Stromal cell of bone marrow (primary cell): ENCODE measurements at regions not wholly inside any gene's neighbourhood (a gene's known extent, or its start where the extent isn't known, plus 50 kb on each side); places are given as distances from the start of the nearest gene placed in this dataset.
"Not testable (repeated sequence)": the region's sequence is repeated elsewhere in the genome, so short reads cannot be mapped to it uniquely, and the experiment has no call there.

Experiments used
- DNase-seq: peaks from one replicate; pipeline ENCODE4 v3.0.0-alpha.2; 2012; ENCODE audit warnings: low read depth

GRCh38 chr13:103884101-103884723 is 818.0 kb upstream of the SLC10A2 start:
- no peak for DNase-seq

DNA sequence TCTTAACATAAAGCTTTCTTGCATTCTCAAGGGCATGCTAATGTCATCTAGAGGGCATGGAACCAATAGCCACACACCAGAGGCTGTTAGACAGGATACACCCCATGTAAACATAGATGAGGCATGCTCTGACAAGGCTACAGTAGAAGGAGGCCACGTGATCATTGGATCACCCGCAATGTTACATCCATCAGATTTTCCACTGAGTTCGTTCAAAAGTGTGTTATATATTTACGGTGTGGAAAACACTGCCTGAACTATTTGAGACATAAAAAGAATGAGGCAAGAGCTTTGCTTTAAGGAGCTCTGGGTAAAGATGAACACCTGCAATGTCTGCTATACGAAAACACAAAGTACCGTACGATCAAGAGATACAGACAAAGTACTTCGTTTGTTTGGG is 817.5 kb upstream of the SLC10A2 start:
- no peak for DNase-seq

- peak; percentile 72 for DNase-seq
These were observed 816.9 kb upstream of the SLC10A2 start for GRCh38 chr13:103883164-103883563.

DNA sequence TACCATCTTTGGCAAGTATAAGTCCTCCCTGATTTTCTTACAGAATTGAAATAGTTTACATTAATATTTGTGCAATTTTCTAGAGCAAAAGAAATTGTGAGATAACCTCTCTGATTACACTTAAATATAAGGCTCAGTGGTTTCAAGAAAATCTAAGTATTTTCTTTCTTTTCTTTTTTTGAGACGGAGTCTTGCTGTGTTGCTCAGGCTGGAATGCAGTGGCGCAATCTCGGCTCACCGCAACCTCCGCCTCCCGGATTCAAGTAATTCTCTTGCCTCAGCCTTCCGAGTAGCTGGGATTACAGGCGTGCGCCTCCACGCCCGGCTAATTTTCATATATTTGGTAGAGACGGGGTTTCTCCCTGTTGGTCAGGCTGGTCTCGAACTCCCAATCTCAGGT is 813.9 kb upstream of the SLC10A2 start:
- DNase-seq, result not testable (repeated sequence)

- DNase-seq, result no peak
These were observed 812.8 kb upstream of the SLC10A2 start for GRCh38 chr13:103878891-103879605.

DNA sequence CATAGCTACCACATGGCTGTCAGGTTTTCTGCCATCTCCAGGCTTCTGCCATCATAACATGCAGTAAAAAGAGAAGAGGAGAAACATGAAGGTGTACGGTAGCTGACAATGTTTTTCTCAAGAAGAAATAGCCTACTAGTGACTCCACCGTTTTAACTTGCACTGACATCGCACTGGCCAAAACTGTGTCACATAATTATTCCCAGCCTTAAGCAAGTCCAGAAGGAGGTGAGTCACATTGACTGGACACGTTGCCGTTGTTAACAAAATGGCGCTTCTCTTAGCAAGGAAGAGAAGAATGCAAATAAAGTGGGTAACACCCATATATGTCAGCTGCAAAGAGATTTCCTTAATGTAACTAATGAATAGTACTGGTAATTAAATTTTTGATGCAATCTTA is 810.4 kb upstream of the SLC10A2 start:
- no peak for DNase-seq

DNA sequence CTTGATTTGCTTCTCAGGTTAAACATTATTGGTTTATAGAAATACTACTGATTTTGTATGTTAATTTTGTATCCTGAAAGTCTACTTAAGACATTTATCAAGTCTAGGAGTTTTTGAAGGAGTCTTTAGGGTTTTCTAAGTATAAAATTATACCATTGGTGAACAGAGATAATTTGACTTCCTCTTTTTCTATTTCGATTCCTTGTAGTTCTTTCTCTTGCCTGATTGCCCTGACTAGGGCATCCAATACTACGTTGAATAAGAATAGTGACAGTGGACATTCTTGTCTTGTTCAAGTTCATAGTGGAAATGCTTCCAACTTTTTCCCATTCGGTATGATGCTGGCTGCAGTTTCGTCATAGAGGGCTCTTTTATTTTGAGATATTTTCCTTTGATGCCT is 807.5 kb upstream of the SLC10A2 start:
- DNase-seq, result no peak

- no peak for DNase-seq
These were observed 799.8 kb upstream of the SLC10A2 start for GRCh38 chr13:103866048-103866447.

- DNase-seq, result no peak
These were observed 796.3 kb upstream of the SLC10A2 start for GRCh38 chr13:103862525-103862924.

DNA sequence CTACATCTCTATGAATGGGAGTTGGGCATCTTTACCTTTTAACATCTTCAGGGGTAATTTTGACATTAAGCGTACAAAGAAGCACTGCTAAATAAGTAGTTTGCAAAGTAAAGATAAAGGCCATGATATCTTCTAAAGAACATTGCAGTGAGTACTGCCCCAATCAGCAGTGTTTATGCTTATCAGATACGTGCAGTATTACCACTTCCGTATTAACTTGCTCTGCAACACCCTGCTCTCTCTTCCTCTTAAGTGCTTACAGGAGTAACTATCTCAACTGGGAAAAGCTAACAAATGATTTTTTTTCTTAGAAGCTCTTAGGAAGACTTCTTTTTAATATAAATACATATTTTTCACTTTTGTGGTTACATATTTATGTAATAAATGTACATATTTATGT is 793.7 kb upstream of the SLC10A2 start:
- DNase-seq, result no peak

DNA sequence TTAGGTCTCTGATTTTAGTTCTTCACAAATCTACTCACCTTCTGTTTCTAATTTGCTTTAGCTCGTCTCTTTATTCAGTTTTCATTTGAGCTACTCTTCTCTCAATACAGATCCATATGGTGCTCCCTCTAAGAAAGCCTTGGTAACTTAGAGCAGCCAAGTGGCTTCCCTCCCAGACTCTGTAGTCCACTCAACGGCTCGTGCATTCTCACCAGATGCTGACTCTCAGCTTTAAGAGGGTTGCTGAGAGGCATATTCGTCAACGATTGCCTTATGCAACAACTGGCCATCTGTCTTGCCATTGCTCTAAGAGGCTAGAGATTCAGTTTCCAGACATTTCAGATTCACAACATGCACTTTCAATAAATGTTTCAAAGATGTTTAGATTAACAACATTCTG is 785.8 kb upstream of the SLC10A2 start:
- DNase-seq, result no peak

GRCh38 chr13:103844471-103844870 is 778.3 kb upstream of the SLC10A2 start:
- no peak for DNase-seq

GRCh38 chr13:103839460-103839859 is 773.2 kb upstream of the SLC10A2 start:
- DNase-seq, result no peak

DNA sequence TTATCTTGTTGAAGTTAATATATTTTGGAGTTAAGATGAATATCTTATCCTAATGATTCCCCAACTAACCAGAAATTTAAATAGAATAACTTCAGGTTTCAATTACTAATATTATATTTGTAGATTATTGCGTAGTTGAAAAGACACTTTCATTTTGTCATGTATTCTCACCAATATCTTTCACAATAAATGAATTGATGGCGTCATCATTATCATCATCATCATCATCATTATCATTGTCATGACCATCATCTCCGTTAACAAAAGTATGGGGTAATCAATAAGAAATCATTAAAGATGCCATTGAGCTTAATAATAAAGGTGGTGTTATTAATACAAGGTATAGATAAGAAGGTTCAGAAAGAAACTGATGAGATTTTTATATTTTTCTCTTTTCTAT is 768.8 kb upstream of the SLC10A2 start:
- no peak for DNase-seq

GRCh38 chr13:103833294-103833852 is 767.2 kb upstream of the SLC10A2 start:
- no peak for DNase-seq

GRCh38 chr13:103815619-103816018 is 749.4 kb upstream of the SLC10A2 start:
- no peak for DNase-seq

DNA sequence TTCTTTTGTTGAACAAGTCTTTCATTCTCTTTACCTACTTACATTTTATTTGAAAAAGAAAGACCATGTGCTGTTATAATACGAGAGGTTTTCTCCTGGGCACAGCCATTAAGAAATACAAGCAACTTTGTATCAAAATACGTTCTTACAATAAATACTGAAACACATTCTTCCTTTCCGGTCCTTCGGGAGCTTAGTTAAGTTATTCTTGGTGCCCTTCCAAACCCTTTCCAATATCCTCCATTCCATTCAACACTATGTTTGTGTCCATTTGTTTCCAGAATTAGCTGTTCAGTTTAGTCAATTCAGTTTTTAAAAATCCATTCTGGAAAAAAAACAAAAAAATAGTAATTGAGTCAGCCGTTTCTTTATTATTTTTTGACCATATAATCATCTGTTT is 746.8 kb upstream of the SLC10A2 start:
- DNase-seq, result peak; percentile 2

GRCh38 chr13:103812558-103812957 is 746.3 kb upstream of the SLC10A2 start:
- no peak for DNase-seq

DNA sequence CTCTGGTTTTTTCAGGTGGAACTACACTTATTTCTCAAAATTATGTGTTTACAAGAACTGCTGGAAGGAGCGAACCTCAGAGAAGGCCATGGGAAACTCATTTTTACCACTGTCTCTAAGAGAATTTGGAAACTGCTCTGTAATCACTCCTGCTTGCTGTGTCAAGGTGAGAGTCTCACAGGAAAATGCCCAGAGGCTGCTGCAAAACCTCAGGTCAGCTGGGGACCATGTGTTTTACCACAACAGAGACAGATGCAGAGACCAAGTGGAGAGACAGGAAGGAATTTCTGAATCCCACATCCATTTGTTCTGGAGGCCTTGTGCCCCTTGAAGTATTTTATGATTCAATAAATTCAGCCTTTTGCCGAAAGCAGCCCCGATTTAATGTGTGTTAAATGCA is 743.8 kb upstream of the SLC10A2 start:
- DNase-seq, result no peak

- no peak for DNase-seq
These were observed 739.6 kb upstream of the SLC10A2 start for GRCh38 chr13:103805771-103806170.

DNA sequence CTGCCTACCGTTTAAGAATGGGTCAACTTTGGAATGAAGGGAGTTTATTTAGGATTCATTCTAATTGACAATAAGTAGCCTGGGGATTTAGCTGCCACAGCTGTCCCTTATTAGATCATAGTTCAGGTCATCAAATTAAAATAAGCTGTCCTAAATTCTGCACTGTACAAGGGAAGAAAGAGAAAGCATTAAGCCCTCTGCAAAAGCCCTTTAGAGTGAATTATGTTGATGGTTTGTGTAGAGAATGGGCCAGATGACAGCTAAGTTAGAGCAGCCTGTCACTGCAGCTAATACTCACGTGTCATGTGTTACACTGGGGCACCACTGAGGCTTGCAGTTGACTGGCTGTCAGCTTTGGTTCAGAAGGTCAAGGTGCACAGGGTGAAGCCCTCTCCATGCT is 737.1 kb upstream of the SLC10A2 start:
- no peak for DNase-seq

GRCh38 chr13:103799028-103799427 is 732.8 kb upstream of the SLC10A2 start:
- no peak for DNase-seq

- DNase-seq, result no peak
These were observed 729.8 kb upstream of the SLC10A2 start for GRCh38 chr13:103795892-103796478.
